ACHN (cell line): ENCODE measurements at regions not wholly inside any gene's neighbourhood (a gene's known extent, or its start where the extent isn't known, plus 50 kb on each side); places are given as distances from the start of the nearest gene placed in this dataset.
A peak's percentile ranks its signal among the peaks of the same experiment; 100 is the strongest.

Experiments
- DNase-seq: peaks from one replicate; pipeline ENCODE4 v3.0.0-alpha.2; 2015
- in situ Hi-C: cut with HindIII; loops from 2 replicates; pipeline ENCODE4 v1.10.0; 2017; ENCODE audit warnings: low sequenced_read_pairs, low pct_ligation_motif_present, low pct_unique_long_range_greater_than_20kb

DNA sequence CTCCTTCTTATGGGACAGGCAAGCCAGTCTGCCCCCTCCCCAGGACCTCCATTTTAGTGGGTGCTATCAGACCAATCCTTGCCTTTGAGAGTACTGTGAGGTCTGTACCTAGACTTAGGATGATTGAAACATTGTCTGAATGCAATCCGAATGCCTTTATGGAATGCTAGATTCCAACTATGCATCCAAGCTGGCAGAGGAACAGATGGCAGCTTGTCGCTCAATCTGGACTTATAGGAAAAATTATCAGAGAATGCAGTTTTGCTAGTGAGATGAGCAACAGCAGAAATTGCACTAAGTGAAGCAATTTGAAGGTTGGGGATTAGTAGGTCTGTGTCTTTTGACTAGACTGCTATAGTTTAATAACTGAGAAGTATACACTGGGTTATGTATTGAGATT, 109.1 kb downstream of the DYRK2 start:
- no peak for DNase-seq
- in situ Hi-C loops = no loop called here

DNA sequence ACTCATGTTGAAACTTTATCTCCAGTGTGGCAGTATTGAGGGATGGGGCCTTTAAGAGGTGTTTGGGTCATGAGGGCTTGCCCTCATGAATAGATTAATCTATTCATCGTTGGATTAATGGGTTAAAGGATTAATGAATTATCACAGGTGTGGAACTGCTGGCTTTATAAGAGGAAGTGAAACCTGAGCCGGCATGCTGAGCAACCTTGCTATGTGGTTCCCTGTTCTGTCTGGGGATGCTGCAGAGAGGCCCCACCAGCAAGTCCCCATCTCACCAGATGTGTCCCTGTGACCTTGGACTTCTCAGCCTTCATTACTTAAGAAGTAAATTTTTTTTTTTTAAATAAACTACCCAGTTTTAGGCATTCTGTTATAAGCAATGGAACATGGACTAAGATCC, 109.6 kb downstream of the DYRK2 start:
- in situ Hi-C loops = no loop called here
- no peak for DNase-seq

DNA sequence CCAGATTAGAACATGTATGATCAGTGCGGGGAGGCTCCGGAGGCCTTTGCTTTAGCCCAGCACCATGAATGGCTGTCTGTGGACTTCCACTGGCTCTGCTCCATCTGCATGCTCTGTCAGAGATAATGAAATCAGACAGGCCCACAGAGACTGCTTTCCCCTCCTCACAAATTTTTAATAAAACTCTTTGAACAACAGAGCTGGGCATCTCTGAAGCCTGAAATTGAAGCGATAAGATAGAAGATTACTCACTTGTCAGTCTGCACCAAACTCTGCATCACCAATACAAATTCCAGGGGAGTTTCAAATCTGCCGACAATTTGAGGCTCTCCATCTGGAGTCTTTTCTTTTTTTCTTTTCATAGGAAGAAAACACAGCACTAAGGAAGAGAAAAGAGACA, 110.0 kb downstream of the DYRK2 start:
- in situ Hi-C loops = no loop called here
- DNase-seq = no peak

DNA sequence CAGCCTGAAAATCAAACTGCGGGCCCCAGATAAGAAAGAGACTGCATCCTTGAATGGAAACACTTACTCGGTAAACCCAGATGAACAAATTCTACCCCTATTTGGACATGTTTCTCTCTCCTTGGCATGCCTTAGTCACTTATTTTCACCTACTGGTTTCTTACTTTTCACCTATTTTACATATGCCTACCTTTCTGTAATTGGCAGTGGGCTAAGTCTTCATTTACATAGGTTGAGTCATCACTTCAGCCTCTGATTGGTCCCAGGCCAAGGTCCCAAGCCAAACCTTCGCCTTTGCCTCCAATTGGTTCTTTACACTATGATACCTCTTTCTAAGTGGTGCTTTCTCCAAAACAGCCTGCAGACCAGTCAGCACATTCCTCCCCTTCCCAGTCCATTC, 111.3 kb downstream of the DYRK2 start:
- in situ Hi-C loops = no loop called here
- DNase-seq = no peak

DNA sequence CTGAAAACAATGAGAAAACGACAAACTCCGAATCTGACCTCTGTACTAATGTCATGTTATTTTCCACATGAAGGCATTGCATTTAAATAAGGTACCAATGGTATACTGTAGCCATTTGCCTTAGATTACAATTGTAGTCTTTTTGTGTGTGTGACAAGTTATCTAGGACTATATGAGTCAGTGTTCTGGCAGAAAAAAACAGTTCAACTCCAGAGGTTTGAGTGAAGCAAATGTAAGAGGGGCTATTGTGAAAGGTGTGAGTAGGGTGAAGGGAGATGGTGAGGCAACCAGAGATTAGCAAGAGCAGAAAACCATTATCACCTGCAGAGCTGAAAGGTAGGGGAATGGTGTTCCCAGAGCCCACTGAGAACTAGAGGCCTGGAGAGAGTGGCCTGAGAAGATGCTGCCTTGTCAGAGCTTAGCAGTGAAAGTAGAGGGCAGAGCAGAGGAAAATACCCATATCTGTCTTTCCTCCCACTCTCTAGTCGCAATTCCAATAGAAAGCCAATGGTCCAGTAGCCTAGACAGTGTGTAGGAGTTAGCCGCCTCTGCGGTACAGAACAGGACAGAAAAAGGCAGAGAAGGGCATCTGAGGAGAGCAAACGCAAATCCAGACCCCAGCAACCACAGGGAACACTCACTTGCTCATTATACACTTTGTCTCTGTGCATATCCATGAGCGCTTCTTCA, 112.2 kb downstream of the DYRK2 start:
- no peak for DNase-seq
- in situ Hi-C loops = no loop called here

DNA sequence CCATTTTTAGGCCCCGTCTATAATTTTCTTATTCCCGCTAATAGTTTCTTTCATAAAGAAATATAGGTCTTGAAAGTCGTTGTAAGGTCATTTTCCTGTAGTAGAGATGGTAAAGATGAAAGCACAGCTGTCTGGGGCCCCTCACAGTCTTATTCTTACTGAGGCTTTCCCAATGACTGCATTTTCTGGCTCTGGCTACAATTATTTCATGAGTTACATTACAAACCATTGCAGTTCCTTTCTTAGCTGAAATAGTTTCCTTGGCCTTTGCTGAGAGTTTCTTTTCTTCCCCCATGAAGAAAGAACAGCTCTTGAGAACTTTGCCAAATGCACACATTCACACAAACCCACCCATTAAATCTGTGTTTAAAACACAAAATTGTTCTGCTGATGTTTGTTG, 113.0 kb downstream of the DYRK2 start:
- in situ Hi-C loops = no loop called here
- DNase-seq = no peak

DNA sequence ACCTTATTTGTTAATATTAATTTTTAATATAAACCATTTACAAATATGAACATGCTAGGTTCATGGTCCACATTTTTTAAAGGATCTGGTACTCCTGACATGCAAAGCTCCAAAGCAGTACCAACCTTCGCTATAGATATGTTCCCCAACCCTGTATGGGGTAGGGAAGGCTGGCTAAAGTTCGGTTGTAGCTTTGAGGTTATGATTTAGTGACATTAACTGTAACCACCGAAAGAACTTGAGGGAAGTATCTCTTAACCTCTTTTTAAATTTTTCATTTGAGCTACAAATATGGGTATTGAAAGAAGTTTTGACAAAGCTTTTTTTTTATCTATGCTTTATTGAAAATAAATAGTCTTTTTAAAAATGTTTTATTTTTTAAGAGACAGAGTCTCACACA, 115.5 kb downstream of the DYRK2 start:
- no peak for DNase-seq
- in situ Hi-C loops = no loop called here

DNA sequence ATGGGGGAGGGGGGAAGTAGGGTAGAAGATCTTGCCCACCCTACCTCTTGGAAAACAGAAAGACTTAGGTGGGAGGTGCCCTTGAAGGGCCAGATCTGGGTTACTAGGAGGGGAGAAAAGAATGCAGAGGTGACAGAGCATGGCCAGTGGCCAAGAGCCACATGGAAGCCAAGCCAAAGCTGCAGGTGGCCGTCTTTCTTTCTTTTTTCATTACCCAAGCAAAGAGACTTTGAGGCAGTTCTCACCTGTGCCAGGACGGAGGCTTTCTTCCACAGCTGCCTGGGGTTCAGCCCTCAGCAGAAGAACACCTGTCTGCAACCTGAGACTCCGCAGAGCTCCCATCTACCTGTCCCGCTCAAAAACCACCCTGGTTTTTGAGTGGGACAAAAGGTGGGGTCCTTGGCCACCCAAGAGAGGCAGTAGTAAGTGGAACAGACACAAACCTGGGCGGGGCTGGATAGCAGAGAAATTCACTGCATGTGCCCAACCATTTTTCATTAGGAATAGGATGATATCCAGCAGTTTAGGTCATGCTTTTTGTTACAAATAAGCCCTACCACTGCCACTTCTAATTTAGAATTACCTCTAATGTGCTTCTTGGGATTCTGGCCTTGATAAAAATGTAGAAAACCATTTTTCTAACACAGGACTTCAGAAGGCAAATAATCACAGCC, 116.5 kb downstream of the DYRK2 start:
- DNase-seq = no peak
- in situ Hi-C loops = no loop called here

DNA sequence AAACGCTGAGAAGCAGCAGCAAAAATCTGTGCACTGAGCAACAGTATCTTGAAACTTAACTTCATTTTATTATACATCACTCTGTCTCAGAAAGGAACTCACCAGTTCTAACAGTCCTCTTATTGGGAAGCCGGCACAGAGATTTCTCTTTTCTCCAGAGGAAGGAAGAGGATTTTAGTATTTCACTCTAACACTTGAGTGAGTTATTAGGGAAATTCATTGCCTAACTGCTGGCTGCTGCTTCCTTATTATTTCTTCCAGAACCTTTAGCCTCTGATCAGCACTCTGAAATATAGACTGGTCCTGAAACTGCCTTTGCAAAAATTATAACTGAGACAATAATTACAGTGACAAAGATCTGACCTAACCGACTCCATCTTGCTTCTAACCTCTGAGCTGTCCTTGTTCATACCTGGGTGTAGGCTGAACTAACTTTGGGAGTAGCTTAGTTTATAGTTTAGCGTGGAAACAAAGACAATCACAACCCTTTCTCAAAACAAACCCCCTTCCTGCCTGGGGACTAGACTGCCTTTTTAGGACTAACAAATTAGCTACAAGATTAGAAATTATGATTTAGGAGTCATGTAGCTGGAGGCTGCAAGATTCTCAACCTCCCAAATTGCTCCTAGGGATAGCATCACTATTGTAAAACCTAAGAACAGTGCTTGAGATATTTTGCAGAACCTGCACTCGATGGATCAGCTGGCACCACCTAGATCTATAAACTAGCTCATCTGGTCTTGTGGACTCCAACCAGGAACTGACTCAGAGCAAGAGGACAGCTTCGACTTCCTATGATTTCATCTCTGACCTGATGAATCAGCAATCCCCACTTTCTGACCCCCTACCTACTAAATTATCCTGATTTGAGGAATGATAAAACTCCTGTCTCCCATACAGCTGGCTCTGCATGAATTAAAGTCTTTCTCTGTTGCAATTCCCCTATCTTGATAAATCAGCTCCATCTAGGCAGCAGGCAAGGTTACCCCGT, 117.5 kb downstream of the DYRK2 start:
- in situ Hi-C loops = no loop called here
- peak; percentile 67 for DNase-seq

DNA sequence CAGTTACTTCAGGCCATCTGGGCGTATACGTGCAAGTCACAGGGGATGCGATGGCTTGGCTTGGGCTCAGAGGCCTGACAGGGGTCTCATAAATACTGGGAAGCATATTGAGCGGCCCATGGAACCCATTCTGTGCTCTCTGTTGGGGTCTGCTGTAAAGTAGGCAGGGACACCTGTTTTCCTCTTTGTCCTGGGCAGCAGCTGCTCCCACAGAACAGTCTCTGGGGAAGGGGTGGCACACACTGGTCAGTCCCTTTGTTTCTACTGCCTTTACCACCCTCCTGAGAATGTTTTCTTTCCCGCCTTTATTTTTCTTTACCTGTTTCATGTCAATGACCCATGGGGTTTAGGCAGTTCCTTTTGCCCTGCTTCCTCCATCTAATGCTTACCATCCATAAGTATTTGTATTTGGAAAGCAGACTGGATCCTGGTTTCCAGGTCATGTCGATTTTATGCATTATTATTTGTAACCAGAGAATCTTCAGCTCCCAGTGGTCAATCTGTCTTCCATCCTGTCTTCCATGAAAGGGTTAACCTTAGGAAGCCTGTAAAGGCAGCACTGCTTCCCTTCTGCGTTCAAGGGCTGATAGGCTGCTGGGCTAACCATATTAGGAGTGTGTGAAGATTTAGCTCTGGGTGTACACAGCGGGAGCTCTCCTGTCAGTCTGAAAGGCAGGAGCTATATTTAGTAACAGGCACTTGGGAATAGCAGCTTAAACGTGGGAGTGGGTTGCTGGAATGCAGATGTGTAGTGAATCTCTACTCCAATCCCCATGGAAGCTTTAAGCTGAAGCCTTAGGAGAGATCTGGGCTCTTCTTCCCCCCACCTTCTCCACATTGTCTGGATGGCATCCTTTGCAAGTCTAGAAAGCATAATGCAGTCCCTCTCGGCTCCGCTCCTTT, 124.0 kb downstream of the DYRK2 start:
- in situ Hi-C loops = no loop called here
- no peak for DNase-seq

DNA sequence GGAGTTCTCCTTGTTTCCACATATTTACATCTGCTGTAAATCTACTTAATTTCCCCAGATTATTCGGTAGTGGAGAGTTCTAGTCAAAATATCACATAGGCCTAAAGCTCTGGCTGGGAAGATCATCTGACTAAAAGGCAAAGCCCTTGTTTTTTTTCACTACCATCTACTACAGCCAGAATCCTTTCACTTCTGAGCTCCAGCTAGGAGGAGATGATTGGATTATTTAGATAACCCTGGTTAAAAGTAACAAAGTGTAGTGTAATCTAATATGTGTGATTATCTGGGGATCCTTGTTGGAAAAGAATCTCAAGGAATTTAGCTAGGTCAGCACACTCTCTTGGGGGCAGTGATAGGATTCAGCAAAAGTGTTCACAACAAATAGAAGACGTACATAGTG, 125.4 kb downstream of the DYRK2 start:
- in situ Hi-C loops = no loop called here
- no peak for DNase-seq

DNA sequence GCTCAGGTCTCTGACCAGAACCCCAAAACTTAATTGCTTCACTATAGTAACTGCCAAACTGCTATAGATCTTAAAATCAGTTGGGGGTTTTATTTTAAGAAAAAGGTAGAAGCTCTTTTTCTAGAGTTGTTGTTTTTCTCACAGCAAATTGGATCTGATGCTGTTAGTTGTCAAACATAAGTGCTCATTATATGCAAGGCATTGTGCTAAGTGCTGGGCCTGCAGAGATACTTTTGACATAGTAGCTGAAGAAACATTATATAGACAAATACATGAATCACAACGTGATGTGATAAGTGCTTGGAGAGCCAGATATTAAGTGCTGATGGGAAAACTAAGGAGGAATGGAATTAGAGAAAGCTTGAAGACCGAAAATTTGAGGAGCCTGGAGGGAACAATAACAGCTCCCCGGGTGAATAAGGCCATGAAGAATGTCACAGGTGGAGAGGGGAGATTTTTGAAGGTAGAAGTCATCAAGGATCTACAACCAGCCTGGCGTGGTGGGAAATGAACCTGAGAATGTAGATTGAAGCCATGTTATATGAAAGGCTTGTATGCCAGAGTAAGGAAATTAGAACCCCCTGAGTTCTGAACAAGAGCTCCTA, 126.5 kb downstream of the DYRK2 start:
- no peak for DNase-seq
- in situ Hi-C loops = no loop called here

DNA sequence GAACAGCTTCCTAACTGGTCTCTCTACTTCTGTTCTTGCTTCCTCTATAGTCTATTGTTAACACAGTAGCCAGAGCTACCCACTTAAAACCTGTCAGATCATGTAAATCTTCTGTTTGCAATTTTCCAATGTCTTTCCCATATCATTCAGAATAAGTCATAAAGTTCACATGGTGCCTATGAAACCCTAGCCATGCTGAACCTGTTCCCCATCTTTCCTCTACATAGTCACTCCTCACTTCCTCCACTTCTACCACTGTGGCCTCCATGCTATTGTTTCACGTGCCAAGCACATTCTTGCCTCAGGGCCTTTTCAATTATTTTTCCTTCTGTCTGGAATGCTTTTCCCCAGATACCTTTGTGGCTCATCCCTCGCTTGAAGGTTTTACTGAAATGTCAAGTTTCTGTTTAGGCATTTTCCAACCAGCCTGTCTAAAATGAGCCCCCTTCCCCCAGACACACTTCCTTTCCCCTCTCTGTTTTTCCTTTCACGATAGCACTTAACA, 132.1 kb downstream of the DYRK2 start:
- in situ Hi-C loops = no loop called here
- DNase-seq = no peak

DNA sequence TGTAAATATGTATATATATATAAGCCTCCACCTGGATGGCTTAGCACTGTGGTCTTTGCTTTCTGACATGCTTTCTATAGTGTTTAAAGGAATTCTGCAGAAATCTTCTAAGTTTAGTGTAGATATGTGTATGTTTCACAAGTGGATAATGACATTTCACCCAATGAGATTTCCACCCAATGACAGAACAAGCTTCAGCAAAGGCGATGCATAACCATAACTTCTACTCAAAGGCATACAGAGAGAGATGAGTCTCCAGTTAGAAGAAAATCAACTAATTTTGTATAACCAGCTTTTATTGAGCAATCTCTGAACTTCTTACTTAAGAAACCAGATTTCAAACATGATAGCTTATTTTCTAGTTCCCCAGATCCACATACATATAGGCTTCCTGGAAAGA, 134.0 kb downstream of the DYRK2 start:
- in situ Hi-C loops = no loop called here
- no peak for DNase-seq

DNA sequence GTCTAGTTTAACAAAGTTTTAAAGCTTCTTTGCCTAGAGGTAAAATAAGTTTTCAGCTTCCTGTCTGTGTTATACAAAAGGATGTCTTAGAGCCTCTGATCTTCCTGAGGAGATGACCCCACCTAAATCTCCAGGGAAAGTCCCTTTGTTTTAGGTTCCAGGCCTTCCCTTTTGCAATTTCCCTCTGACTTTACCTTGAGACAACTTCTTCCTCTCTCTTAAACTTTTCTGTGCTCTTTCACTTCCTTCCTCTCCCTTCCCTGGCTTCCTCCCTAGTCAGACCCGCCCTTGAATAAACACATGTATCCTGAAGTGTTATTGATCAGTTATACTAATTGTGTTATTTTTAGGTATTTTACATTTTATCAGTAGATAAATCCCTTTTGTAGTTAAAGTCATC, 134.8 kb downstream of the DYRK2 start:
- no peak for DNase-seq
- in situ Hi-C loops = no loop called here

DNA sequence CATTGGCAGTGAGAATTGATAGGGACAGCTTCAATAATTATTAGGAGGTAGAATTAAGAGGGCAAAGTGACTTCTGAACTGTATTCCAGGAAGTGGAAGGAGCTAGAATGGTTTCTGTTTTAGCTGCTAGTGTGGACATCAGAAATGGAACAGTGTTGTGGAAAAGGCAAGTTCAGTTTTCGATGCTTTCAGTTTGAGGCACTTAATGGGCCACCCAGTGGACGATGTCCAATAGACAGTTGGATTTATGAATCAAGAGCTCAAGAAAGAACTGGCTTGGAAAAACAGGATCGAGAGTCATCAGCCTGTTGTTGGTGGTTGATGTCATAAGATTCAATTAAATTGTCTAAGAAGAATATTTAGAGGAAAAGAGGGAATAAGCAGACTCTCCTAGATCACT, 136.3 kb downstream of the DYRK2 start:
- DNase-seq = no peak
- in situ Hi-C loops = no loop called here

DNA sequence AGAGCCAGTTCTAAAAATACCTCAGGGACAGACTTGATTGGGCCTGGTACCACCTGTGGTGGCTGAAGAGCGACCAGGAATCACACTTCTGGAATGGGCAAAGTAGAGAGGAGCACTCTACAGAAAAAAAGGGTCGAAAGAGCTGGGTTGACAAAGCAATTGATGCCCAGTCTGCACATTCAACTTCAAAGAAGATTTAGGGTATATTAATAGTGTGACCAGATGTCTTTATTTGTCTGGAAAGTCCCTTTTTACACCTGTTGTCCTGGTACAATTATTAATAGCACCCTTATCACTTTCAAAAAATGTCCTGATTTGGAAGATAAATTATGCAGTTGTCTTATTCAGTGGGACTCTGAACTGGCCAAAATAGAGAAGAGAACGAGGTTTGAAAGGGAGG, 137.5 kb downstream of the DYRK2 start:
- DNase-seq = no peak
- in situ Hi-C loops = no loop called here

DNA sequence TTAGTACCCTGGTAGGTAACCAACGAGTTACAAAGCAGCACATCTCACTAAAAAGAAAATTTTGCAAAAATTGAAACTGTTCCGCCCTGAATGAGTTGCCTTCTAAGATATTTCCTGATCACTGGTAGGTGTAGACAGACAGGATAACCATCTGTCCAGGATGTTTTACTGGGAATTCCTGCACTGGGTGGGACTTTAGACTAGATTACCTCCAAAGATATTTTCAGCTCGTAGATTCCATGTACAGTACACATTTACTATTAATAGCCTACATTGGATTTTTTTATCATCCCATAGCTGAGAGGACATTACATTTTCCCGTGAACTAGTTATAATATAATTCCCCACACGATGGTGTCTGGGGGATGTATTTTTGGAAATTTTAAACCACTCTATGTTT, 139.6 kb downstream of the DYRK2 start:
- DNase-seq = no peak
- in situ Hi-C loops = no loop called here
